GM19468 (cell line): ENCODE measurements at regions not wholly inside any gene's neighbourhood (a gene's known extent, or its start where the extent isn't known, plus 50 kb on each side); places are given as distances from the start of the nearest gene placed in this dataset.
A peak's percentile ranks its signal among the peaks of the same experiment; 100 is the strongest.

Source experiments
- ATAC-seq: cut with Tn5 transposase; IDR thresholded peaks from one replicate; pipeline ENCODE4 v1.9.1; 2021; ENCODE audit warnings: mild to moderate bottlenecking, moderate library complexity, moderate number of reproducible peaks; ENCODE audit not compliant: unreplicated experiment; ENCODE audit errors: extremely low read depth

- no peak for ATAC-seq
Observed at GRCh38 chr12:125610292-125610691, 545.1 kb downstream of the AACS start.

- ATAC-seq: no peak
Observed at GRCh38 chr12:125610971-125611370, 545.7 kb downstream of the AACS start.

GRCh38 chr12:125614058-125614457 lies 548.8 kb downstream of the AACS start:
- ATAC-seq: no peak

GRCh38 chr12:125619723-125620122 lies 554.5 kb downstream of the AACS start:
- no peak for ATAC-seq

GRCh38 chr12:125633686-125634085 lies 568.5 kb downstream of the AACS start:
- ATAC-seq: no peak

- no peak for ATAC-seq
Observed at GRCh38 chr12:125634813-125635212, 569.6 kb downstream of the AACS start.

GRCh38 chr12:125639826-125640225 lies 574.6 kb downstream of the AACS start:
- no peak for ATAC-seq

GRCh38 chr12:125643055-125643454 lies 577.8 kb downstream of the AACS start:
- no peak for ATAC-seq

- ATAC-seq: no peak
Observed at GRCh38 chr12:125645724-125646123, 580.5 kb downstream of the AACS start.

GRCh38 chr12:125650587-125650986 lies 585.4 kb downstream of the AACS start:
- ATAC-seq: no peak

GRCh38 chr12:125651625-125652024 lies 586.4 kb downstream of the AACS start:
- no peak for ATAC-seq

- no peak for ATAC-seq
Observed at GRCh38 chr12:125652681-125653080, 587.4 kb downstream of the AACS start.

- no peak for ATAC-seq
Observed at GRCh38 chr12:125657681-125658080, 592.4 kb downstream of the AACS start.

GRCh38 chr12:125674554-125675338 lies 609.5 kb downstream of the AACS start:
- no peak for ATAC-seq

- no peak for ATAC-seq
Observed at GRCh38 chr12:125676366-125676765, 611.1 kb downstream of the AACS start.

GRCh38 chr12:125677829-125678228 lies 612.6 kb downstream of the AACS start:
- no peak for ATAC-seq

GRCh38 chr12:125678589-125678993 lies 613.4 kb downstream of the AACS start:
- no peak for ATAC-seq

GRCh38 chr12:125683748-125684381 lies 618.6 kb downstream of the AACS start:
- peak; percentile 48 for ATAC-seq

- ATAC-seq: no peak
Observed at GRCh38 chr12:125684968-125685790, 619.9 kb downstream of the AACS start.

- no peak for ATAC-seq
Observed at GRCh38 chr12:125685915-125686314, 620.7 kb downstream of the AACS start.

GRCh38 chr12:125687403-125687802 lies 622.2 kb downstream of the AACS start:
- ATAC-seq: no peak
